ENCODE measurements at regions not wholly inside any gene's neighbourhood (a gene's known extent, or its start where the extent isn't known, plus 50 kb on each side); places are given as distances from the start of the nearest gene placed in this dataset.

- TF ChIP-seq CTCF (IDR thresholded peaks at IDR 0.05), result no peak
- no peaks in the 10 kb centered on the region for H3K4me1 ChIP-seq (ENCODE audit: control insufficient read depth in 1 of 2, insufficient read depth in 1 of 2, low read depth in 1 of 2, low read length in 1 of 2)
- H3K4me3 ChIP-seq (ENCODE audit: low read depth in 1 of 2, low read length in 1 of 2), result no peak overlapping the region
- no peaks in the 10 kb centered on the region for H3K36me3 ChIP-seq
- no peaks in the 10 kb centered on the region for H3K9me3 ChIP-seq
- no peak overlapping the region for H3K27ac ChIP-seq
- no peaks in the 10 kb centered on the region for H3K27me3 ChIP-seq
Observed at GRCh38 chr20:48273843-48274242, 488.6 kb upstream of the SULF2 start.

- no peak for TF ChIP-seq CTCF (IDR thresholded peaks at IDR 0.05)
- H3K36me3 ChIP-seq, result no peaks in the 10 kb centered on the region
- H3K27ac ChIP-seq, result no peak overlapping the region
- no peaks in the 10 kb centered on the region for H3K9me3 ChIP-seq
- H3K4me1 ChIP-seq (ENCODE audit: control insufficient read depth in 1 of 2, insufficient read depth in 1 of 2, low read depth in 1 of 2, low read length in 1 of 2), result no peaks in the 10 kb centered on the region
- H3K4me3 ChIP-seq (ENCODE audit: low read depth in 1 of 2, low read length in 1 of 2), result no peak overlapping the region
- no peaks in the 10 kb centered on the region for H3K27me3 ChIP-seq
Observed at GRCh38 chr20:48270885-48271284, 485.6 kb upstream of the SULF2 start.

GRCh38 chr20:48267860-48268633 lies 482.8 kb upstream of the SULF2 start:
- H3K27me3 ChIP-seq, result no peaks in the 10 kb centered on the region
- TF ChIP-seq CTCF (IDR thresholded peaks at IDR 0.05), result no peak
- H3K27ac ChIP-seq, result no peak overlapping the region

GRCh38 chr20:48266571-48266970 lies 481.3 kb upstream of the SULF2 start:
- Histone ChIP-seq H3K36me3 (no peaks in the 10 kb centered on the region), H3K9me3 (no peaks in the 10 kb centered on the region), H3K4me1 (ENCODE audit: control insufficient read depth in 1 of 2, insufficient read depth in 1 of 2, low read depth in 1 of 2, low read length in 1 of 2) (no peaks in the 10 kb centered on the region), H3K27me3 (peaks cover under 1% of the 10 kb centered on the region), H3K27ac (no peak overlapping the region), H3K4me3 (ENCODE audit: low read depth in 1 of 2, low read length in 1 of 2) (no peak overlapping the region)
- no peak for TF ChIP-seq CTCF (IDR thresholded peaks at IDR 0.05)

More at GRCh38 chr20:48267860-48268633, 482.8 kb upstream of the SULF2 start:
- no peaks in the 10 kb centered on the region for H3K4me1 ChIP-seq (ENCODE audit: control insufficient read depth in 1 of 2, insufficient read depth in 1 of 2, low read depth in 1 of 2, low read length in 1 of 2)
- H3K9me3 ChIP-seq, result no peaks in the 10 kb centered on the region
- no peaks in the 10 kb centered on the region for H3K36me3 ChIP-seq
- no peak overlapping the region for H3K4me3 ChIP-seq (ENCODE audit: low read depth in 1 of 2, low read length in 1 of 2)

DNA sequence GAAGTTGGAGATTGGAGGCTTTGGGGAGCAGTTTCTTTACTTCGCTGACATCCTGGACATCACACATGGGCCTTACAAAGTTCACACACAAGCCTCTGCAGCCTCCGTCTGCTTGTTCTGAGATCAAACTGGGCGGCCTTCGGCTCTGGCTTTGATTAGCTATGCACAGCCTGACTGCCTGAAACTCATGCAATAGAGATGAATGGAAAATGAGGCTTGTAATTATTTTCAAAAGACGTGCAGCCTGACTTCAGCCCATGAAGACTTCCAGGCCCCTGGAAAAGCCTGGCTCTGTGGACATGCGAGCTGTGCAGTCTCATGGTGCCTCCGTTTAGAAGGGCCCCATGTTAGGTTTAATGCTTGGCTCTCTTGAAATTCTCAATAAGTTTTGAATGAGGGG lies 480.5 kb upstream of the SULF2 start:
- no peak overlapping the region for H3K4me3 ChIP-seq (ENCODE audit: low read depth in 1 of 2, low read length in 1 of 2)
- H3K9me3 ChIP-seq, result no peaks in the 10 kb centered on the region
- no peaks in the 10 kb centered on the region for H3K36me3 ChIP-seq
- TF ChIP-seq CTCF (IDR thresholded peaks at IDR 0.05), result no peak
- no peak overlapping the region for H3K27ac ChIP-seq
- H3K27me3 ChIP-seq, result peaks cover 7% of the 10 kb centered on the region
- H3K4me1 ChIP-seq (ENCODE audit: control insufficient read depth in 1 of 2, insufficient read depth in 1 of 2, low read depth in 1 of 2, low read length in 1 of 2), result no peaks in the 10 kb centered on the region
